ENCODE measurements at regions not wholly inside any gene's neighbourhood (a gene's known extent, or its start where the extent isn't known, plus 50 kb on each side); places are given as distances from the start of the nearest gene placed in this dataset.

GRCh38 chr10:63057509-63057908 is 75.6 kb upstream of the NRBF2 start:
- peaks cover 18% of the 10 kb centered on the region for H3K27me3 ChIP-seq (ENCODE audit: control insufficient read depth, insufficient read depth, low read length)
- no peaks in the 10 kb centered on the region for H3K4me1 ChIP-seq (ENCODE audit: control insufficient read depth, insufficient read depth, low read length)
- no peaks in the 10 kb centered on the region for H3K9me3 ChIP-seq (ENCODE audit: control insufficient read depth, insufficient read depth, low read depth, low read length)
- H3K27ac ChIP-seq (ENCODE audit: low read length): no peak overlapping the region
- no peak for ATAC-seq
- ChIA-PET POLR2A (no interaction called here), CTCF (interaction anchor here (1.1 kb wide), 1 partner anchor 15 kb away, joined by 5 read pairs; no protein-coding TSS in a partner anchor)
- DNase-seq (ENCODE audit: low read depth, low spot score): no peak
- in situ Hi-C loops (cut with HindIII; ENCODE audit: low pct_unique_long_range_greater_than_20kb, low sequenced_read_pairs): no loop called here
- intact Hi-C loops (cut with micrococcal nuclease; ENCODE audit: unreplicated experiment): no loop called here
- TF ChIP-seq, protein P1, sequence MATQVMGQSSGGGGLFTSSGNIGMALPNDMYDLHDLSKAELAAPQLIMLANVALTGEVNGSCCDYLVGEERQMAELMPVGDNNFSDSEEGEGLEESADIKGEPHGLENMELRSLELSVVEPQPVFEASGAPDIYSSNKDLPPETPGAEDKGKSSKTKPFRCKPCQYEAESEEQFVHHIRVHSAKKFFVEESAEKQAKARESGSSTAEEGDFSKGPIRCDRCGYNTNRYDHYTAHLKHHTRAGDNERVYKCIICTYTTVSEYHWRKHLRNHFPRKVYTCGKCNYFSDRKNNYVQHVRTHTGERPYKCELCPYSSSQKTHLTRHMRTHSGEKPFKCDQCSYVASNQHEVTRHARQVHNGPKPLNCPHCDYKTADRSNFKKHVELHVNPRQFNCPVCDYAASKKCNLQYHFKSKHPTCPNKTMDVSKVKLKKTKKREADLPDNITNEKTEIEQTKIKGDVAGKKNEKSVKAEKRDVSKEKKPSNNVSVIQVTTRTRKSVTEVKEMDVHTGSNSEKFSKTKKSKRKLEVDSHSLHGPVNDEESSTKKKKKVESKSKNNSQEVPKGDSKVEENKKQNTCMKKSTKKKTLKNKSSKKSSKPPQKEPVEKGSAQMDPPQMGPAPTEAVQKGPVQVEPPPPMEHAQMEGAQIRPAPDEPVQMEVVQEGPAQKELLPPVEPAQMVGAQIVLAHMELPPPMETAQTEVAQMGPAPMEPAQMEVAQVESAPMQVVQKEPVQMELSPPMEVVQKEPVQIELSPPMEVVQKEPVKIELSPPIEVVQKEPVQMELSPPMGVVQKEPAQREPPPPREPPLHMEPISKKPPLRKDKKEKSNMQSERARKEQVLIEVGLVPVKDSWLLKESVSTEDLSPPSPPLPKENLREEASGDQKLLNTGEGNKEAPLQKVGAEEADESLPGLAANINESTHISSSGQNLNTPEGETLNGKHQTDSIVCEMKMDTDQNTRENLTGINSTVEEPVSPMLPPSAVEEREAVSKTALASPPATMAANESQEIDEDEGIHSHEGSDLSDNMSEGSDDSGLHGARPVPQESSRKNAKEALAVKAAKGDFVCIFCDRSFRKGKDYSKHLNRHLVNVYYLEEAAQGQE (IDR thresholded peaks at IDR 0.05; ENCODE audit: insufficient read depth in 1 of 2, low read depth in 2 of 2, low read length in 1 of 2): no peak
- TF ChIP-seq, protein P2, sequence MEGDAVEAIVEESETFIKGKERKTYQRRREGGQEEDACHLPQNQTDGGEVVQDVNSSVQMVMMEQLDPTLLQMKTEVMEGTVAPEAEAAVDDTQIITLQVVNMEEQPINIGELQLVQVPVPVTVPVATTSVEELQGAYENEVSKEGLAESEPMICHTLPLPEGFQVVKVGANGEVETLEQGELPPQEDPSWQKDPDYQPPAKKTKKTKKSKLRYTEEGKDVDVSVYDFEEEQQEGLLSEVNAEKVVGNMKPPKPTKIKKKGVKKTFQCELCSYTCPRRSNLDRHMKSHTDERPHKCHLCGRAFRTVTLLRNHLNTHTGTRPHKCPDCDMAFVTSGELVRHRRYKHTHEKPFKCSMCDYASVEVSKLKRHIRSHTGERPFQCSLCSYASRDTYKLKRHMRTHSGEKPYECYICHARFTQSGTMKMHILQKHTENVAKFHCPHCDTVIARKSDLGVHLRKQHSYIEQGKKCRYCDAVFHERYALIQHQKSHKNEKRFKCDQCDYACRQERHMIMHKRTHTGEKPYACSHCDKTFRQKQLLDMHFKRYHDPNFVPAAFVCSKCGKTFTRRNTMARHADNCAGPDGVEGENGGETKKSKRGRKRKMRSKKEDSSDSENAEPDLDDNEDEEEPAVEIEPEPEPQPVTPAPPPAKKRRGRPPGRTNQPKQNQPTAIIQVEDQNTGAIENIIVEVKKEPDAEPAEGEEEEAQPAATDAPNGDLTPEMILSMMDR (IDR thresholded peaks at IDR 0.05): no peak
- no peak for TF ChIP-seq TCF7L2 (IDR thresholded peaks at IDR 0.05; ENCODE audit: low read depth, low read length)
- TF ChIP-seq POLR2AphosphoS5 (IDR thresholded peaks at IDR 0.05; ENCODE audit: low read depth, low read length): no peak
- no peak overlapping the region for H3K4me3 ChIP-seq (ENCODE audit: low read depth in 2 of 2, low read length in 2 of 2)
- no peaks in the 10 kb centered on the region for H3K36me3 ChIP-seq (ENCODE audit: control insufficient read depth, insufficient read depth, low read length)
- no TSS peak for BruUV-seq (replicated peaks)

- in situ Hi-C loops (cut with HindIII; ENCODE audit: low pct_unique_long_range_greater_than_20kb, low sequenced_read_pairs) (no loop called here), intact Hi-C loops (cut with micrococcal nuclease; ENCODE audit: unreplicated experiment) (no loop called here)
- CTCF ChIA-PET: no interaction called here
- peaks cover 18% of the 10 kb centered on the region for H3K27me3 ChIP-seq (ENCODE audit: control insufficient read depth, insufficient read depth, low read length)
- no peak overlapping the region for H3K4me3 ChIP-seq (ENCODE audit: low read depth in 2 of 2, low read length in 2 of 2)
- POLR2A ChIA-PET: no interaction called here
- BruUV-seq (replicated peaks): no TSS peak
- no peak overlapping the region for H3K27ac ChIP-seq (ENCODE audit: low read length)
- H3K4me1 ChIP-seq (ENCODE audit: control insufficient read depth, insufficient read depth, low read length): no peaks in the 10 kb centered on the region
- ATAC-seq (no peak), DNase-seq (ENCODE audit: low read depth, low spot score) (no peak)
- H3K36me3 ChIP-seq (ENCODE audit: control insufficient read depth, insufficient read depth, low read length): no peaks in the 10 kb centered on the region
- H3K9me3 ChIP-seq (ENCODE audit: control insufficient read depth, insufficient read depth, low read depth, low read length): no peaks in the 10 kb centered on the region
- TF ChIP-seq TCF7L2 (IDR thresholded peaks at IDR 0.05; ENCODE audit: low read depth, low read length): no peak
- no peak for TF ChIP-seq SIN3A (IDR thresholded peaks at IDR 0.05; ENCODE audit: borderline replicate concordance, insufficient read depth, low read depth, low read length)
- TF ChIP-seq, protein P2 (IDR thresholded peaks at IDR 0.05): no peak
- no peak for TF ChIP-seq POLR2AphosphoS5 (IDR thresholded peaks at IDR 0.05; ENCODE audit: low read depth, low read length)
- TF ChIP-seq, protein P1 (IDR thresholded peaks at IDR 0.05; ENCODE audit: insufficient read depth in 1 of 2, low read depth in 2 of 2, low read length in 1 of 2): no peak
Observed at GRCh38 chr10:63055705-63056104, 77.4 kb upstream of the NRBF2 start.
